Keratinocyte (primary cell): ENCODE measurements at regions not wholly inside any gene's neighbourhood (a gene's known extent, or its start where the extent isn't known, plus 50 kb on each side); places are given as distances from the start of the nearest gene placed in this dataset.
A peak's percentile ranks its signal among the peaks of the same experiment; 100 is the strongest.

Experiments used
- DNase-seq: peaks from one replicate; pipeline ENCODE4 v3.0.0-alpha.2; 2011; ENCODE audit warnings: low read depth, missing footprints, low spot score
- FAIRE-seq: peaks from 2 replicates; lab custom pipeline; 2011; peaks lifted over from hg19 to GRCh38; lab: Jason Lieb, UNC
- H2AFZ ChIP-seq: 2 replicates; pipeline ENCODE4 v1.6.0; 2012; ENCODE audit warnings: low read length, control low read depth, inconsistent platforms; ENCODE audit not compliant: control insufficient read depth
- H3K27ac ChIP-seq: 2 replicates; pipeline ENCODE4 v1.5.1; 2011; ENCODE audit warnings: low read length; ENCODE audit not compliant: control insufficient read depth, insufficient read depth
- H3K27me3 ChIP-seq: 3 replicates; pipeline ENCODE4 v1.6.0; 2011; ENCODE audit warnings: low read length; ENCODE audit not compliant: control insufficient read depth, insufficient read depth; ENCODE audit errors: extremely low read depth
- H3K36me3 ChIP-seq, 2 experiments: 2 replicates in 1 of 2; 3 replicates in 1 of 2; pipeline ENCODE4 v1.5.1; 2011; ENCODE audit warnings: low read length in 2 of 2, mild to moderate bottlenecking in 1 of 2; ENCODE audit not compliant: control insufficient read depth in 2 of 2, insufficient read depth in 2 of 2; ENCODE audit errors: extremely low read depth in 1 of 2
- H3K4me1 ChIP-seq: 3 replicates; pipeline ENCODE4 v1.5.1; 2011; ENCODE audit warnings: low read length; ENCODE audit not compliant: control insufficient read depth, insufficient read depth; ENCODE audit errors: extremely low read depth
- H3K4me2 ChIP-seq: 3 replicates; pipeline ENCODE4 v1.6.0; 2011; ENCODE audit warnings: low read depth, low read length; ENCODE audit not compliant: control insufficient read depth, insufficient read depth; ENCODE audit errors: extremely low read depth
- H3K4me3 ChIP-seq, 3 experiments: fragments of 200-600 bp in 1 of 3; sonication (generic) in 1 of 3; 2 replicates in 2 of 3; 3 replicates in 1 of 3; pipeline ENCODE4 v1.5.1; 2011 to 2016; ENCODE audit warnings: low read length in 3 of 3, mild to moderate bottlenecking in 3 of 3, control low read depth in 2 of 3, inconsistent platforms in 1 of 3, low read depth in 1 of 3, mixed read lengths in 1 of 3, mixed run types in 1 of 3, moderate library complexity in 1 of 3; ENCODE audit not compliant: control insufficient read depth in 2 of 3, insufficient read depth in 2 of 3; ENCODE audit errors: extremely low read depth in 1 of 3
- H3K79me2 ChIP-seq: 2 replicates; pipeline ENCODE4 v1.6.0; 2012; ENCODE audit warnings: low read length; ENCODE audit not compliant: control insufficient read depth, insufficient read depth
- H3K9ac ChIP-seq: 3 replicates; pipeline ENCODE4 v1.6.0; 2011; ENCODE audit warnings: low read length; ENCODE audit not compliant: control insufficient read depth, insufficient read depth; ENCODE audit errors: extremely low read depth
- H3K9me1 ChIP-seq: 3 replicates; pipeline ENCODE4 v1.6.0; 2011; ENCODE audit warnings: low read length; ENCODE audit not compliant: control insufficient read depth, insufficient read depth; ENCODE audit errors: extremely low read depth
- H3K9me3 ChIP-seq: 2 replicates; pipeline ENCODE4 v1.5.1; 2012; ENCODE audit warnings: low read depth, low read length; ENCODE audit not compliant: control insufficient read depth
- H4K20me1 ChIP-seq: 3 replicates; pipeline ENCODE4 v1.6.0; 2011; ENCODE audit warnings: low read length; ENCODE audit not compliant: control insufficient read depth, insufficient read depth; ENCODE audit errors: extremely low read depth
- EZH2 ChIP-seq: IDR thresholded peaks from one replicate; pipeline ENCODE4 v1.6.1; 2012; ENCODE audit warnings: inconsistent platforms, mild to moderate bottlenecking, low read length, moderate library complexity
- dilution Hi-C: fragments of 300-500 bp; cut with MboI; formaldehyde crosslinking; loops from one replicate; pipeline ENCODE4 v1.7.0; 2020; ENCODE audit warnings: low sequenced_read_pairs; ENCODE audit not compliant: extremely low pct_ligation_motif_present
- TF ChIP-seq, protein P1 (sequence below), 3 experiments: IDR thresholded peaks in 1 of 3; conservative IDR thresholded peaks in 1 of 3; optimal IDR thresholded peaks in 1 of 3; 2 replicates in 2 of 3; 3 replicates in 1 of 3; pipeline versions ENCODE3 to v1.5.1; 2011; ENCODE audit warnings: low read length in 3 of 3, mild to moderate bottlenecking in 3 of 3, moderate library complexity in 2 of 3, control low read depth in 1 of 3, inconsistent platforms in 1 of 3; ENCODE audit not compliant: insufficient read depth in 2 of 3; ENCODE audit errors: extremely low read depth in 1 of 3

DNA sequence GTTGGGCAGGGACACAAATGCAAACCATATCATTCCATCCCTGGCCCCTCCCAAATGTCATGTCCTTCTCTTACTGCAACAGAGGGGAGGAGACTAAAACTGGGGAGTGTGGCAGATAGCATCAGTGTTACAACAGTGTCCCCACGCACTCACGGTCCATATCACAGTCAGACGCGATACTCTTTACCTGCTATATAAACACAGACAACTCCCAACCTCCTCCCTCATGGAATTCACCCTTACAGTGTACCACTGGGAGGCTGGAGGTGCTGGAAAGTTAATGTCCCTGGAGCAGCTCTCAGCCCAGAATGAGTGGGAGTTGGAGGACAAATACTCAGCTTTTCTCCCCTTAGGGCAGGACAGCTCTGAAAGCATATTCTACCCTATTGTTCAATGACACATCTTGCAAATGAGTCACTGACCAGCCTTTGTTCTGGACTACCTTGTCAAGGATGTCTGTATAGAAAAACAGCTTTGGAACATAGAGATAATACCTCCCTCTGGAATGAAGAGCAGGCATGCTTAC, 445.9 kb downstream of the SETD4 start:
- Histone ChIP-seq H3K36me3 (no peaks in the 10 kb centered on the region), H3K9me3 (peaks cover 3% of the 10 kb centered on the region), H2AFZ (no peak overlapping the region), H3K79me2 (no peaks in the 10 kb centered on the region), H3K27ac (peak overlapping the region; percentile 12), H3K4me3 (no peak overlapping the region), H3K27me3 (no peaks in the 10 kb centered on the region), H3K9ac (no peak overlapping the region), H3K4me1 (peaks cover 32% of the 10 kb centered on the region), H3K4me2 (no peak overlapping the region), H4K20me1 (no peaks in the 10 kb centered on the region), H3K9me1 (no peaks in the 10 kb centered on the region)
- TF ChIP-seq, protein P1, sequence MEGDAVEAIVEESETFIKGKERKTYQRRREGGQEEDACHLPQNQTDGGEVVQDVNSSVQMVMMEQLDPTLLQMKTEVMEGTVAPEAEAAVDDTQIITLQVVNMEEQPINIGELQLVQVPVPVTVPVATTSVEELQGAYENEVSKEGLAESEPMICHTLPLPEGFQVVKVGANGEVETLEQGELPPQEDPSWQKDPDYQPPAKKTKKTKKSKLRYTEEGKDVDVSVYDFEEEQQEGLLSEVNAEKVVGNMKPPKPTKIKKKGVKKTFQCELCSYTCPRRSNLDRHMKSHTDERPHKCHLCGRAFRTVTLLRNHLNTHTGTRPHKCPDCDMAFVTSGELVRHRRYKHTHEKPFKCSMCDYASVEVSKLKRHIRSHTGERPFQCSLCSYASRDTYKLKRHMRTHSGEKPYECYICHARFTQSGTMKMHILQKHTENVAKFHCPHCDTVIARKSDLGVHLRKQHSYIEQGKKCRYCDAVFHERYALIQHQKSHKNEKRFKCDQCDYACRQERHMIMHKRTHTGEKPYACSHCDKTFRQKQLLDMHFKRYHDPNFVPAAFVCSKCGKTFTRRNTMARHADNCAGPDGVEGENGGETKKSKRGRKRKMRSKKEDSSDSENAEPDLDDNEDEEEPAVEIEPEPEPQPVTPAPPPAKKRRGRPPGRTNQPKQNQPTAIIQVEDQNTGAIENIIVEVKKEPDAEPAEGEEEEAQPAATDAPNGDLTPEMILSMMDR (optimal IDR thresholded peaks at IDR 0.05 in 1 of 3, IDR thresholded peaks at IDR 0.05 in 1 of 3, conservative IDR thresholded peaks at IDR 0.05 in 1 of 3; ENCODE audit: extremely low read depth in 1 of 3, insufficient read depth in 2 of 3, low read length in 3 of 3) = no peak
- TF ChIP-seq EZH2 = no peak
- DNase-seq (peak; percentile 89), FAIRE-seq (peak; percentile 95)
- dilution Hi-C loops = no loop called here

DNA sequence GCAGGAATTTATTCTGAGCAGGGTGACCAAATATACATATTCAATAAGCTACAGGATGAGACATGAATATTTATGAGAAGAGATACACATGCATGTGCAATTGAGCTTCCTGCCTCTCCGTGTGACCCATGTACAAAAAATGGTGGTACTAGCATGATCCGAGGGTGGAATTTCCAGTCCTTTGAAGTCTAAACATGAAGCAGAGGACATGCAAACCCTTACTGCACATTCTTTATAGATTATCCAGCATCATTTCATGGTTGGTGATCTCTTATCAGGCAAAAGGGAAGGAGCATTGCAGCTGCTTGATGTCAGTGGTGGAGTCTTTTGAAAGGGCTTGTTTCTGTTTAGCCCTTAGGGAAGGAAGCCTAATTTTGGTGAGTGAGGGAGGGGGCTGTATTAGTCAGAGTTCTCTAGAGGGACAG, 448.6 kb downstream of the SETD4 start:
- peak; percentile 56 for FAIRE-seq
- Histone ChIP-seq H3K4me3 (no peak overlapping the region), H3K4me2 (no peak overlapping the region), H3K27ac (no peak overlapping the region), H3K9ac (no peak overlapping the region), H3K9me3 (peaks cover 3% of the 10 kb centered on the region), H2AFZ (no peak overlapping the region), H3K79me2 (no peaks in the 10 kb centered on the region), H4K20me1 (no peaks in the 10 kb centered on the region), H3K36me3 (no peaks in the 10 kb centered on the region), H3K9me1 (no peaks in the 10 kb centered on the region), H3K27me3 (no peaks in the 10 kb centered on the region), H3K4me1 (peaks cover 36% of the 10 kb centered on the region)
- dilution Hi-C loops = no loop called here
- TF ChIP-seq EZH2 = no peak
- TF ChIP-seq, protein P1 (optimal IDR thresholded peaks at IDR 0.05 in 1 of 3, IDR thresholded peaks at IDR 0.05 in 1 of 3, conservative IDR thresholded peaks at IDR 0.05 in 1 of 3; ENCODE audit: extremely low read depth in 1 of 3, insufficient read depth in 2 of 3, low read length in 3 of 3) = no peak
- DNase-seq = peak; percentile 23
